H9 (cell line): ENCODE measurements at regions not wholly inside any gene's neighbourhood (a gene's known extent, or its start where the extent isn't known, plus 50 kb on each side); places are given as distances from the start of the nearest gene placed in this dataset.

Experiments used
- DNase-seq: peaks from one replicate; pipeline ENCODE4 v3.0.0-alpha.2; 2017
- H2AFZ ChIP-seq: one replicate; pipeline ENCODE4 v1.6.1; 2013; ENCODE audit warnings: mild to moderate bottlenecking, low read length, control low read depth, moderate library complexity
- H2AK5ac ChIP-seq: 2 replicates; pipeline ENCODE4 v1.6.1; 2013; ENCODE audit warnings: low read length, control low read depth, mixed read lengths; ENCODE audit not compliant: insufficient read length
- H2BK120ac ChIP-seq: one replicate; pipeline ENCODE4 v1.6.1; 2013; ENCODE audit warnings: low read depth, mild to moderate bottlenecking, low read length, control low read depth, inconsistent platforms; ENCODE audit not compliant: poor library complexity, severe bottlenecking
- H2BK12ac ChIP-seq: 2 replicates; pipeline ENCODE4 v1.6.1; 2013; ENCODE audit warnings: low read length, control low read depth, mixed read lengths, low read depth; ENCODE audit not compliant: insufficient read length
- H2BK15ac ChIP-seq: 2 replicates; pipeline ENCODE4 v1.6.1; 2013; ENCODE audit warnings: low read depth, low read length, control low read depth
- H2BK20ac ChIP-seq: one replicate; pipeline ENCODE4 v1.6.1; 2013; ENCODE audit warnings: low read depth, mild to moderate bottlenecking, low read length, control low read depth, inconsistent platforms; ENCODE audit not compliant: poor library complexity, severe bottlenecking
- H2BK5ac ChIP-seq: 2 replicates; pipeline ENCODE4 v1.6.1; 2013; ENCODE audit warnings: low read length, control low read depth, mixed read lengths; ENCODE audit not compliant: insufficient read length
- H3K14ac ChIP-seq: 2 replicates; pipeline ENCODE4 v1.6.1; 2013; ENCODE audit warnings: low read length, control low read depth; ENCODE audit not compliant: insufficient read depth
- H3K18ac ChIP-seq: 2 replicates; pipeline ENCODE4 v1.6.1; 2013; ENCODE audit warnings: low read depth, mild to moderate bottlenecking, mixed read lengths, low read length, control low read depth; ENCODE audit not compliant: insufficient read length
- H3K23ac ChIP-seq: 2 replicates; pipeline ENCODE4 v1.6.1; 2013; ENCODE audit warnings: low read length, control low read depth, mixed read lengths, low read depth; ENCODE audit not compliant: insufficient read length
- H3K23me2 ChIP-seq: 2 replicates; pipeline ENCODE4 v1.6.1; 2013; ENCODE audit warnings: low read depth, mild to moderate bottlenecking, mixed read lengths, low read length, control low read depth; ENCODE audit not compliant: insufficient read length, poor library complexity, severe bottlenecking
- H3K27ac ChIP-seq: 2 replicates; pipeline ENCODE4 v1.5.1; 2013; ENCODE audit warnings: low read length, control low read depth, mixed read lengths, low read depth; ENCODE audit not compliant: insufficient read length
- H3K27me3 ChIP-seq: 2 replicates; pipeline ENCODE4 v1.6.1; 2013; ENCODE audit warnings: low read length, control low read depth, inconsistent platforms; ENCODE audit not compliant: insufficient read depth
- H3K4ac ChIP-seq: 2 replicates; pipeline ENCODE4 v1.6.1; 2013; ENCODE audit warnings: low read depth, mild to moderate bottlenecking, control low read depth, inconsistent platforms, low read length, moderate library complexity
- H3K4me1 ChIP-seq: 2 replicates; pipeline ENCODE4 v1.6.1; 2013; ENCODE audit warnings: low read length, control low read depth, inconsistent platforms; ENCODE audit not compliant: insufficient read depth
- H3K4me2 ChIP-seq: 2 replicates; pipeline ENCODE4 v1.6.1; 2013; ENCODE audit warnings: low read length, control low read depth, mixed read lengths; ENCODE audit not compliant: insufficient read length, insufficient read depth
- H3K56ac ChIP-seq: 2 replicates; pipeline ENCODE4 v1.6.1; 2013; ENCODE audit warnings: low read depth, mild to moderate bottlenecking, mixed read lengths, low read length, control low read depth; ENCODE audit not compliant: insufficient read length
- H3K79me1 ChIP-seq: 2 replicates; pipeline ENCODE4 v1.6.1; 2013; ENCODE audit warnings: low read depth, mild to moderate bottlenecking, moderate library complexity, low read length, control low read depth, inconsistent platforms; ENCODE audit not compliant: insufficient read depth, poor library complexity, severe bottlenecking
- H3K79me2 ChIP-seq: 2 replicates; pipeline ENCODE4 v1.6.1; 2013; ENCODE audit warnings: low read length, control low read depth, inconsistent platforms; ENCODE audit not compliant: insufficient read depth
- H3K9ac ChIP-seq: 2 replicates; pipeline ENCODE4 v1.6.1; 2013; ENCODE audit warnings: low read length, control low read depth, mixed read lengths; ENCODE audit not compliant: insufficient read length; ENCODE audit errors: extremely low read depth
- H3K9me3 ChIP-seq: one replicate; pipeline ENCODE4 v1.6.1; 2013; ENCODE audit warnings: low read depth, low read length, inconsistent platforms; ENCODE audit not compliant: control insufficient read depth
- H3T11ph ChIP-seq: one replicate; pipeline ENCODE4 v1.6.1; 2013; ENCODE audit warnings: mild to moderate bottlenecking, low read length, control low read depth, inconsistent platforms
- H4K20me1 ChIP-seq: one replicate; pipeline ENCODE4 v1.6.1; 2013; ENCODE audit not compliant: control insufficient read depth, insufficient read length, insufficient read depth
- H4K5ac ChIP-seq: 2 replicates; pipeline ENCODE4 v1.6.1; 2013; ENCODE audit warnings: low read depth, mild to moderate bottlenecking, mixed read lengths, low read length, control low read depth; ENCODE audit not compliant: insufficient read length
- H4K8ac ChIP-seq: replicated peaks from 2 replicates; pipeline ENCODE4 v1.6.1; 2013; ENCODE audit warnings: low read length, control low read depth, mixed read lengths, low read depth; ENCODE audit not compliant: insufficient read length
- H4K91ac ChIP-seq: 2 replicates; pipeline ENCODE4 v1.6.1; 2013; ENCODE audit warnings: low read depth, mild to moderate bottlenecking, moderate library complexity, mixed read lengths, low read length, control low read depth; ENCODE audit not compliant: insufficient read length
- H3K27ac Mint-ChIP-seq, 3 experiments: 2 replicates in 2 of 3; 3 replicates in 1 of 3; pipeline ENCODE4 v1.8.0; 2020 to 2021; ENCODE audit warnings: mixed read lengths in 3 of 3, mild to moderate bottlenecking in 1 of 3, moderate library complexity in 1 of 3
- H3K27me3 Mint-ChIP-seq: 2 replicates; pipeline ENCODE4 v1.8.0; 2021; ENCODE audit warnings: low read depth, mild to moderate bottlenecking, moderate library complexity, mixed read lengths
- H3K36me3 Mint-ChIP-seq, 3 experiments: 2 replicates in 2 of 3; 3 replicates in 1 of 3; pipeline ENCODE4 v1.8.0; 2020 to 2021; ENCODE audit warnings: low read depth in 3 of 3, mixed read lengths in 3 of 3; ENCODE audit not compliant: insufficient read depth in 1 of 3
- H3K4me1 Mint-ChIP-seq, 2 experiments: 2 replicates each; pipeline ENCODE4 v1.8.0; 2020; ENCODE audit warnings: mixed read lengths in 2 of 2
- H3K4me3 Mint-ChIP-seq, 2 experiments: 2 replicates in 1 of 2; 3 replicates in 1 of 2; pipeline ENCODE4 v1.8.0; 2020 to 2021; ENCODE audit warnings: mild to moderate bottlenecking in 2 of 2, mixed read lengths in 2 of 2, moderate library complexity in 1 of 2
- H3K9me3 Mint-ChIP-seq, 2 experiments: 2 replicates in 1 of 2; 3 replicates in 1 of 2; pipeline ENCODE4 v1.8.0; 2020; ENCODE audit warnings: mild to moderate bottlenecking in 2 of 2, mixed read lengths in 2 of 2, moderate library complexity in 1 of 2
- CTCF ChIP-seq: fragments of 200-600 bp; sonication (generic); conservative IDR thresholded peaks from 3 replicates; pipeline ENCODE4 v1.8.0; 2021; ENCODE audit warnings: antibody characterized with exemption, mild to moderate bottlenecking
- WGBS: extraction: QIAGEN DNeasy Blood & Tissue Kit; methylation state at CpG from one replicate; pipeline ENCODE4 v1.1.7; 2013; ENCODE audit warnings: missing lambda C conversion rate, low lambda C conversion rate, mixed read lengths; ENCODE audit not compliant: insufficient read length; ENCODE audit errors: extremely low coverage; 5-methylcytosine and 5-hydroxymethylcytosine counted together

- no peak overlapping the region for H4K5ac ChIP-seq
- no peaks in the 10 kb centered on the region for H3K79me2 ChIP-seq
- no peak overlapping the region for H4K91ac ChIP-seq
- no peaks in the 10 kb centered on the region for H4K20me1 ChIP-seq
- H3K4me1 ChIP-seq = no peaks in the 10 kb centered on the region; the same call in 1 of the 2 replicates
- H2BK20ac ChIP-seq = no peak overlapping the region
- H3K9me3 ChIP-seq = no peaks in the 10 kb centered on the region
- peaks cover 13 to 18% of the 10 kb centered on the region in 2 experiments for H3K4me1 Mint-ChIP-seq
- no peak overlapping the region; a peak in 1 of 7 replicates for H3K27ac Mint-ChIP-seq
- no CpG with 5 or more reads among the region's 4 CpGs for WGBS
- H3K4me2 ChIP-seq = no peak overlapping the region
- no peak overlapping the region for H4K8ac ChIP-seq
- no peak overlapping the region for H2AFZ ChIP-seq
- TF ChIP-seq CTCF = no peak
- H3K56ac ChIP-seq = no peak overlapping the region
- H2BK12ac ChIP-seq = no peak overlapping the region
- no peak for DNase-seq
- no peaks in the 10 kb centered on the region for H3K27me3 Mint-ChIP-seq
- H3K27me3 ChIP-seq = no peaks in the 10 kb centered on the region
- no peak overlapping the region for H2AK5ac ChIP-seq
- H2BK5ac ChIP-seq = no peak overlapping the region
- H3K9me3 Mint-ChIP-seq = no peaks in the 10 kb centered on the region
- H3K79me1 ChIP-seq = no peaks in the 10 kb centered on the region
- H2BK15ac ChIP-seq = no peak overlapping the region
- no peak overlapping the region for H3K18ac ChIP-seq
- no peak overlapping the region for H3K14ac ChIP-seq
- no peak overlapping the region for H3K4me3 Mint-ChIP-seq
- H3K27ac ChIP-seq = no peak overlapping the region
- H3K23ac ChIP-seq = no peak overlapping the region
- no peaks in the 10 kb centered on the region for H3K23me2 ChIP-seq
- H2BK120ac ChIP-seq = no peak overlapping the region
- no peak overlapping the region for H3K4ac ChIP-seq
- no peak overlapping the region for H3T11ph ChIP-seq
- no peaks in the 10 kb centered on the region for H3K36me3 Mint-ChIP-seq
- H3K9ac ChIP-seq = no peak overlapping the region
Observed at GRCh38 chr21:16978309-16978895, 534.4 kb upstream of the CXADR start.
